ENCODE measurements at regions not wholly inside any gene's neighbourhood (a gene's known extent, or its start where the extent isn't known, plus 50 kb on each side); places are given as distances from the start of the nearest gene placed in this dataset.

GRCh38 chr3:66938338-66938963 is 59.7 kb upstream of the KBTBD8 start:
- intact Hi-C loops (cut with micrococcal nuclease): no loop called here
- ATAC-seq (peak; percentile 70), DNase-seq (no peak)

- intact Hi-C loops (cut with micrococcal nuclease): no loop called here
- no peak for DNase-seq
Observed at GRCh38 chr3:66948041-66948440, 50.1 kb upstream of the KBTBD8 start.

More at GRCh38 chr3:66948041-66948440, 50.1 kb upstream of the KBTBD8 start:
- no peak for ATAC-seq
